ENCODE measurements at regions not wholly inside any gene's neighbourhood (a gene's known extent, or its start where the extent isn't known, plus 50 kb on each side); places are given as distances from the start of the nearest gene placed in this dataset.

- no peak for DNase-seq
Observed at GRCh38 chr6:2454180-2454579, 208.8 kb upstream of the GMDS start.

- DNase-seq = peak; percentile 68
Observed at GRCh38 chr6:2450546-2450945, 205.1 kb upstream of the GMDS start.

- no peak for DNase-seq
Observed at GRCh38 chr6:2449572-2449940, 204.2 kb upstream of the GMDS start.

GRCh38 chr6:2448826-2449571, 203.6 kb upstream of the GMDS start:
- peak; percentile 47 for DNase-seq

GRCh38 chr6:2447931-2448330, 202.5 kb upstream of the GMDS start:
- DNase-seq = no peak

GRCh38 chr6:2447318-2447920, 202.0 kb upstream of the GMDS start:
- DNase-seq = no peak

GRCh38 chr6:2441601-2442475, 196.4 kb upstream of the GMDS start:
- DNase-seq = no peak

DNA sequence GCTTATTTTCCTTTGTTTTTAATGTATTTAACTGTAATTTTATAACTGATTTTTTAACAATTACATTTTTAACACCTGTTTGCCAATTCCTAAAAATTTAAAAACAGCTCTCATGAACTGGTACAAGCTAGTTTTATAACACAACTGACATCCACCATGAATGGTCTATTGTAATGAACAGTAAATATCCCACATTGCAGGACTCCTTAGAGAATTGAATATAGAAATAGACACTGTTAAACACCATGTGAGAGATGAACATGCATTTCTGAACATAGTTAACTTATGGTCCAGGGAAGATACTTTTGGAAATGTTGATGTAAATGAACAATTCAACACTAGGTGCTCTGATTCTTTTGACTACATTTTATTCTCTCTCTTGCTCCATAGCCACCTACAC, 195.1 kb upstream of the GMDS start:
- DNase-seq = no peak

GRCh38 chr6:2439632-2440031, 194.2 kb upstream of the GMDS start:
- no peak for DNase-seq

DNA sequence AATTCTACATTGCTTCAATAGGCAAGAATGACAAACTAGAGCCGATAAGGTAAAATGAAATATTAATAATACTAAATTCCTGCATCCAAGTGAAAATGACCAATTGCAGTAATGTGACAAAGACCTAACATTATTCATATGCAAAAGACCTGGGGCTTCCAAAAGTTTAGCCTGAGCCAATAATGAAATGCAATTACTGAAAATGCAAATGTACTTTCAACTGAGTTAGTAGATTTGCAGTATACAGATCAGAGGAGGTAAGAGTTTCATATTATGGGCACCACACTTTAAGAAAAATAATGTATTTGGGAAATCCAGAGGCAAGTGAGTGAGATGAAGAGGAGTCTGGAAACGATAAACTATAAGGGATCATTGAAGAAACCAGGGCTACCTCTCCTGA, 193.7 kb upstream of the GMDS start:
- DNase-seq = no peak

DNA sequence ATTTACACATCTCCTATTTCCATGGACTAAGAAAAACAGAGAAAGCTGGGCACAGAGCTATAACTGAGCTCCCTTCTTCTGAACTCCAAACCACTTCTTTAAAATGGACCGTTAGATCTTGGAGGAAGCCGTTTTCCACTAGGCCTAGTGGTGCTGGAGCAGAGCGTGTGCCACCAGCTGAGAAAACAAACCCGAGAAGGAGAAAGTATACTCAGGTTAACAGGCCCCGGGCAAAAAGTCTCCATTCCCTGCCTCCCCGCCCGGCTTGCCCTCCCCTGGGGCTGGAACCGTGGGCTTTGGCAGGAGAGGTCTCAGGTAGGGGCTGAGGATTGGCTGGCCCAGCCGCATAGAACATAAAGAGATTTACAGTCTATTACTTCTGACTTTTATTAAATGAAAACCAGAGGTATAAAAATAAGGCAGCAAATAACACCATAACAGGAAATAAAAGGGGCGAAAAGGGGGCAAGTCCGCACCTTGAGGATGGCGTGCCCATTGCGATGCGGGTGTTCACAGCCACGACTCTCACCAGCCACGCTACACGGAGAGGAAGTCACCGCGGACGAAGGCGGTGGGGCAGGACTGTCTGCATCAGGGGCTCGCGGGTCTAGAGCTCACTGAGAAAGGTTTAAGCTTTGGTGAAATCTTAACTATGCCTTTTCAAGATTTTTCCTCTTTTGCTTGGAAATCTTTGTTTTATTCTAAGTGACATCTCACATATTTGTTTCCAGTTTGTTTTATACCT, 191.2 kb upstream of the GMDS start:
- DNase-seq = no peak

DNA sequence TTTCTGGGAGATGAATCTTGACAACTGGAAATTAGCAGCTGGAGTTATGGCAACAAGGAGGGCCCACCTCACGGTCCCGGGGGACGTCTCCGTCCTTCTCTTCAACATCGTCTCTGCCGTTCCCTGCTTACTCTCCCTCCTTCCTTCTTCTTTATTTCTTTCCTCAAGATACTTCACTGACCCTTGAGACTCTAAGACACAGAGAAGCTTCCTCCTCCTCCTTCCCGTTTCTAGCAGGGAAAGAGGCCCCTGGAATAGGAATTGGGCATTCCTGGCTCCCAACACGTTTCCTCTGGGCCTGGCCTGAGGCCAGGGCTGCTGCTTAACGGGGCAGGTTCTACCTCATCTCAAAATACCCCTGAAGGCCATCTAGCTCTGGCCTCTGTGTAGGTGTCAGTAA, 189.9 kb upstream of the GMDS start:
- DNase-seq = no peak

- no peak for DNase-seq
Observed at GRCh38 chr6:2434912-2435311, 189.5 kb upstream of the GMDS start.

- DNase-seq = no peak
Observed at GRCh38 chr6:2434116-2434515, 188.7 kb upstream of the GMDS start.

DNA sequence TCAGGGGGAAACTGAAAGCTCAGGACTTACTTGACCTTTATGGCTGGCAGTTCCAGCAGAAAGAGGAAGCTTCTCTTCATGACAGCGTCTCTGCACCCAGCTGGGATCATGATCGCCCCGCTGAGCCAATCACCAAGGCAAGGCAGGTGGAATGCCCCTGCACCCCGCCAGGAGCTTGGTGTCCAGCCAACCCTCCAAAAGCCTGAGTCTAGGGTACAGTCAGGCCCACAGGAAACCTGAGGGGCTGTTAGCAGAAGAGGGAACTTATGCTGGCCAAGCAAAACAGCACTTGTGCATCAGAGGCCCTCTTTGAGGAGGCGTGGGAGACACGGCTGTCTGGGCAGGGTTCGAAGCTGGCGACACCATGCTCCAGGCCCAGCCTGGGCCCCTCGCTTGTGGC, 188.3 kb upstream of the GMDS start:
- DNase-seq = no peak

DNA sequence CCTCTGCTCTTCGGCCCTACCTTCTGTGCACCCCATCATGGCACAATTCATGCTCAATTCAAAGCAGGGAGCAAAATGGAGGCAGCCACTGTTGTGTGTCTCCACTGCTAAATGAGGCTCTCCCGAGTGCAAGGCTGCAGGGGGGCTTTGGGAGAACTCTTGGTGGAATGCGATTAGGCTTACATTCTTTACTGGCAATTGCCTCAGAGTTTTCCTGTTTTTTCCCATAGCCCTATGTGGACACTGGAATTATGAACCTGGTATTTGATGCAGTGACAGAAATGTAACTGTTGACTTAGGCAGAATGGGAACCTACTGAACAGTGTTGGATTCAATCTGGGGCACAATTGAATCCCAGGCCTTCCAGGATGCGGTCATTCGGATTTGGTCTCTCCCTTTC, 187.9 kb upstream of the GMDS start:
- DNase-seq = no peak

DNA sequence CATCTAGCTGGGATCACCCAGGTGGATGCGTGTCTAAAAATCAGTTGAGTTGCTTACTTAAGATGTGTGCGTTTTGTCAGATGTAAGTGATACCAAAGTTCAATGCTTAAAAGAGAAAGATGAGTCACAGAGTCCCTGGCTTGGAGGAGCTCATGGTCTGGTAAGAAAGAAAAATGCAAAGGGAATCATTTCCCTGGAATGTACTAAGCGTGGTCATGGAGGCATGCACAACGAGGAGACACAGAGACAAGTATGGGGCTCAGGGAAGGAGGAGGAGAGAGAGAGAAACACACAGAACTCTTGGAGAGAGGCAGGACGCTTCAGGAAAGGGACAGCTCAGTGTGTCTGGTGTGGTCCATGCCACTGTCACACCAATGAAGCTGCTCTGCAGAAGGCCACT, 186.9 kb upstream of the GMDS start:
- DNase-seq = no peak

DNA sequence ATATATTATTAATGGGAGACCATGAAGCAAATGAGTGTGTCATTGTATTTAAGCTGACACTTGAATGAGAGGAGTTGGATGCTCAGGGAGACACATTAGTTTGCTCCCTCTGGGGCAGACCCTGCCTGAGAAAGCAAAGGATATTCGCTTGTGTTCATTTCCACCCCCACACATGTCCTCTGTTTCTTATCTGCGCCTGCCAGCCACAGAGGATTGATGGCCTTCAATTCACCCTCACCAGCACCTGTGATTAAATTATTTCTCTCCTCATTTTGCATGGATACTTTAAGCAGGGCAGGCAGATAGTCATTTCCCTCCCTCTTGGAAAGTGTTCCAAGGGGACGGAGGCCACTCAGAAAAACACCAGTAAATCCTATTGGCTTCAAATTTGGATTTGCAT, 185.2 kb upstream of the GMDS start:
- DNase-seq = no peak

- DNase-seq = no peak
Observed at GRCh38 chr6:2429460-2429859, 184.1 kb upstream of the GMDS start.

DNA sequence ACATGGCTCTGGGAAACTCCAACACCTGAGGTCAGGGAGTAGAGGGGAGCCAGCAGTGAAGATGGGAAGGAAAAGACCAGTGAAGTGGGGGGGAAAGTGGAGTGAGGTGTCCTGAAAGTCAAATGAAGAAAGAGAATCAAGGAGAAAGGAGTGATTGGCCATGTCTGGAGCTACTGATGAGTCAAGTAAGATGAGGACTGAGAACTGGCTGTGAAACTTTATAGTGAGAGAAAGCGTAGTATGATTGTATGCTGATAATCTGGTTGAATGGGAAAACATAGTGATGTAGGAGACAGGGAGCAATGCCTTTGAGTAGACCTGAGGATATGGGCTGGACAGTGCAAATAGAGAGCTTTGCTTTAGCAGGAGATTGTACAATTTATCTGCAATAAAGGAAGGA, 183.6 kb upstream of the GMDS start:
- no peak for DNase-seq

DNA sequence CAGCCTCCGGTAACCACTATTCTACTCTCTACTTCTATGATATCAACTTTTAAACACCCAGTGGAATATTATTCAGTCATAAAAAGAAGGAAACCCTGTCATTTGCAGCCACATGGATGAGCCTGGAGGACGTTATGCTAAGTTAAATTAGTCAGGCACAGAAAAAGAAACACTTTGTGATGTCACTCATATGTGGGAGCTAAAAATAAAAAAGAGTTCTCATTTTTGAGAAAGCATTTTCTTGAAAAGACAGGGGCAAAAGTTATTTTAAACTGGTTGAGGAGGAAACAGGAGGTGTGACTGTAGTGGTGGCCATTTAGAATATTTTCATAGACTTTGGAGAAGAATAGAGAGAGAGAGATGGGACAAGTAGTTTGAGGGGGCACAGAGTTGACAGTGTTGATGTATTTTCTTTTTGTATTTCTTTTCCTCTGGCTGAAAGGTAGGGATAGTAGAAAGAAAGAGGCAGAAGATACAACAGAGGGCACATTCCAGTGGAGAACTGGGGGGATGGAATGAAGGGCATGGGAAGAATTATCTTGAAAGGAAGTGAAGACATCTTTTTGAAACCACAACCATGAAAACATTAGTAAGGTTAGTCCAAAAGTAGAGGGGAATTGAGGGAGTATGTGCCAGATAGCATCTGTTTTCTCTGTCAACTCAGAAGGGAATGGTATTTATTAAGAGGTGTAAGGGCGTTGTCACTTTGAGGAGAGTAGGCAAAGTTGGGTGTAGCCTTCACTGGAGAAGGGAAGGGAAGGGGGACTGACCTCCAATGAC, 181.3 kb upstream of the GMDS start:
- DNase-seq = no peak

DNA sequence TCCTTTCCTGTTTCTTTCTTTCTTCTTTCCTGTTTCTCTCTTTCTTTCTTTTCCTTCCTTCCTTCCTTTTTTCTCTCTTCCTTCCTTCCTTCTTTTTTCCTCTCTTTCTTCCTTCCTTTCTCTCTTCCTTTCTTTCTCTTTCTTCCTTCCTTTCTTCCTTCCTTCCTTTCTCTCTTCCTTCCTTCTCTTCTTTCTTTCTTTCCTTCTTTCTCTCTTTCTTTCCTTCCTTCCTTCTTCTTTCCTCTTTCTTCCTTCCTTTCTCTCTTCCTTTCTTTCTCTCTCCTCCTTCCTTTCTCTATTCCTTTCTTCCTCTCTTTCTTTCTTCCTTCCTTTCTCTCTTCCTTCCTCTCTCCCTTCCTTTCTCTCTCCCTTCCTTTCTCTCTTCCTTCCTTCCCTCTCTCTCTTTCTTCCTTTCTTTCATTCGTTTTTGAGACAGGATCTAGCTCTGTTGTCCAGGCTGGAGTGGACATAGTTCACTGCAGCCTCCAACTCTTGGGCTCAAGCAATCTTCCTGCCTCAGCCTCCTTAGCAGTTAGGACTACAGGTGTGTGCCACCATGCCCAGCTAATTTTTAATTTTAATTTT, 170.8 kb upstream of the GMDS start:
- DNase-seq = no peak

Measured in NCI-H345 (cell line).